Activated T-helper 1 cell treated with anti-CD3 and anti-CD28 coated beads, Interleukin-12 subunit alpha, Interleukin-12 subunit beta, Interleukin-2, Interleukin-4 antibody, amounts not matched to agents 30 ng/mL and 10 ng/mL and 1 ng/mL, durations not matched to agents 14 hours and 24 hours and 36 hours (primary cell): ENCODE measurements at regions not wholly inside any gene's neighbourhood (a gene's known extent, or its start where the extent isn't known, plus 50 kb on each side); places are given as distances from the start of the nearest gene placed in this dataset.

ENCODE experiments used
- DNase-seq: peaks from one replicate; pipeline ENCODE4 v3.0.0; 2021; ENCODE audit warnings: low spot score
- H3K27ac Mint-ChIP-seq: one replicate; pipeline ENCODE4 v1.8.0; 2021; ENCODE audit warnings: mild to moderate bottlenecking, mixed read lengths
- H3K27me3 Mint-ChIP-seq: one replicate; pipeline ENCODE4 v1.8.0; 2022; ENCODE audit warnings: mild to moderate bottlenecking, moderate library complexity, mixed read lengths; ENCODE audit not compliant: insufficient read depth
- H3K36me3 Mint-ChIP-seq: one replicate; pipeline ENCODE4 v1.8.0; 2021; ENCODE audit warnings: low read depth, mixed read lengths
- H3K4me1 Mint-ChIP-seq: one replicate; pipeline ENCODE4 v1.8.0; 2021; ENCODE audit warnings: low read depth, mixed read lengths
- H3K4me3 Mint-ChIP-seq: one replicate; pipeline ENCODE4 v1.8.0; 2021; ENCODE audit warnings: mild to moderate bottlenecking, moderate library complexity, mixed read lengths
- H3K9me3 Mint-ChIP-seq: one replicate; pipeline ENCODE4 v1.8.0; 2021; ENCODE audit warnings: mixed read lengths
- intact Hi-C: fragments of 100-400 bp; cut with micrococcal nuclease; formaldehyde crosslinking; loops from one replicate; pipeline ENCODE4 v1.15.1; 2024

GRCh38 chr4:126583509-126583908 lies 1049.2 kb upstream of the INTU start:
- Mint-ChIP-seq H3K4me1 (no peaks in the 10 kb centered on the region), H3K9me3 (no peaks in the 10 kb centered on the region), H3K27ac (no peak overlapping the region), H3K27me3 (no peaks in the 10 kb centered on the region), H3K4me3 (no peak overlapping the region), H3K36me3 (no peaks in the 10 kb centered on the region)
- intact Hi-C loops: no loop called here
- no peak for DNase-seq

- no peak for DNase-seq
- H3K27me3 Mint-ChIP-seq: no peaks in the 10 kb centered on the region
- intact Hi-C loops: no loop called here
- no peak overlapping the region for H3K27ac Mint-ChIP-seq
- no peak overlapping the region for H3K4me3 Mint-ChIP-seq
- no peaks in the 10 kb centered on the region for H3K9me3 Mint-ChIP-seq
- H3K36me3 Mint-ChIP-seq: no peaks in the 10 kb centered on the region
- H3K4me1 Mint-ChIP-seq: no peaks in the 10 kb centered on the region
Measured at GRCh38 chr4:126591583-126591982, 1041.2 kb upstream of the INTU start.

- no peak overlapping the region for H3K27ac Mint-ChIP-seq
- intact Hi-C loops: no loop called here
Measured at GRCh38 chr4:126592088-126592487, 1040.7 kb upstream of the INTU start.

GRCh38 chr4:126593626-126594025 lies 1039.1 kb upstream of the INTU start:
- H3K4me3 Mint-ChIP-seq: no peak overlapping the region

More at GRCh38 chr4:126592088-126592487, 1040.7 kb upstream of the INTU start:
- no peaks in the 10 kb centered on the region for H3K36me3 Mint-ChIP-seq
- H3K4me3 Mint-ChIP-seq: no peak overlapping the region
- no peaks in the 10 kb centered on the region for H3K9me3 Mint-ChIP-seq
- no peaks in the 10 kb centered on the region for H3K27me3 Mint-ChIP-seq
- no peaks in the 10 kb centered on the region for H3K4me1 Mint-ChIP-seq
- no peak for DNase-seq

GRCh38 chr4:126595643-126596042 lies 1037.1 kb upstream of the INTU start:
- Mint-ChIP-seq H3K4me1 (no peaks in the 10 kb centered on the region), H3K27ac (no peak overlapping the region), H3K9me3 (no peaks in the 10 kb centered on the region), H3K4me3 (no peak overlapping the region), H3K27me3 (no peaks in the 10 kb centered on the region), H3K36me3 (no peaks in the 10 kb centered on the region)
- no peak for DNase-seq
- intact Hi-C loops: no loop called here

More at GRCh38 chr4:126593626-126594025, 1039.1 kb upstream of the INTU start:
- intact Hi-C loops: no loop called here
- no peak overlapping the region for H3K27ac Mint-ChIP-seq
- DNase-seq: no peak
- no peaks in the 10 kb centered on the region for H3K27me3 Mint-ChIP-seq
- no peaks in the 10 kb centered on the region for H3K9me3 Mint-ChIP-seq
- no peaks in the 10 kb centered on the region for H3K36me3 Mint-ChIP-seq
- H3K4me1 Mint-ChIP-seq: no peaks in the 10 kb centered on the region

GRCh38 chr4:126599746-126600145 lies 1033.0 kb upstream of the INTU start:
- Mint-ChIP-seq H3K4me1 (no peaks in the 10 kb centered on the region), H3K27ac (no peak overlapping the region), H3K27me3 (no peaks in the 10 kb centered on the region), H3K4me3 (no peak overlapping the region), H3K9me3 (no peaks in the 10 kb centered on the region), H3K36me3 (no peaks in the 10 kb centered on the region)
- DNase-seq: no peak
- intact Hi-C loops: loop anchor here (5.0 kb wide), 1 partner anchor 1287 kb away; the partner anchor contains the start of gene FAT4

- intact Hi-C loops: loop anchor here (5.0 kb wide), 1 partner anchor 1291 kb away; the partner anchor contains the start of gene FAT4
- no peak for DNase-seq
- no peaks in the 10 kb centered on the region for H3K4me1 Mint-ChIP-seq
- no peaks in the 10 kb centered on the region for H3K27me3 Mint-ChIP-seq
- no peak overlapping the region for H3K4me3 Mint-ChIP-seq
- no peak overlapping the region for H3K27ac Mint-ChIP-seq
- no peaks in the 10 kb centered on the region for H3K9me3 Mint-ChIP-seq
- H3K36me3 Mint-ChIP-seq: no peaks in the 10 kb centered on the region
Measured at GRCh38 chr4:126603210-126603609, 1029.5 kb upstream of the INTU start.

GRCh38 chr4:126603825-126604224 lies 1028.9 kb upstream of the INTU start:
- Mint-ChIP-seq H3K4me3 (no peak overlapping the region), H3K27me3 (no peaks in the 10 kb centered on the region), H3K9me3 (no peaks in the 10 kb centered on the region), H3K27ac (no peak overlapping the region), H3K4me1 (no peaks in the 10 kb centered on the region), H3K36me3 (no peaks in the 10 kb centered on the region)
- DNase-seq: no peak
- intact Hi-C loops: loop anchor here (5.0 kb wide), 1 partner anchor 1292 kb away; the partner anchor contains the start of gene FAT4

GRCh38 chr4:126604268-126604867 lies 1028.4 kb upstream of the INTU start:
- Mint-ChIP-seq H3K4me1 (no peaks in the 10 kb centered on the region), H3K4me3 (no peak overlapping the region), H3K27ac (no peak overlapping the region), H3K36me3 (no peaks in the 10 kb centered on the region), H3K9me3 (no peaks in the 10 kb centered on the region), H3K27me3 (no peaks in the 10 kb centered on the region)
- DNase-seq: no peak
- intact Hi-C loops: loop anchor here (5.0 kb wide), 1 partner anchor 1292 kb away; the partner anchor contains the start of gene FAT4

GRCh38 chr4:126610933-126611332 lies 1021.8 kb upstream of the INTU start:
- Mint-ChIP-seq H3K4me3 (no peak overlapping the region), H3K4me1 (no peaks in the 10 kb centered on the region), H3K27ac (no peak overlapping the region), H3K27me3 (no peaks in the 10 kb centered on the region), H3K9me3 (peaks cover under 1% of the 10 kb centered on the region), H3K36me3 (no peaks in the 10 kb centered on the region)
- no peak for DNase-seq
- intact Hi-C loops: no loop called here

GRCh38 chr4:126611900-126612299 lies 1020.9 kb upstream of the INTU start:
- intact Hi-C loops: no loop called here
- Mint-ChIP-seq H3K4me3 (no peak overlapping the region), H3K27me3 (no peaks in the 10 kb centered on the region), H3K4me1 (no peaks in the 10 kb centered on the region), H3K9me3 (peaks cover 7% of the 10 kb centered on the region), H3K36me3 (no peaks in the 10 kb centered on the region), H3K27ac (no peak overlapping the region)
- DNase-seq: no peak

GRCh38 chr4:126614356-126614855 lies 1018.4 kb upstream of the INTU start:
- Mint-ChIP-seq H3K27me3 (no peaks in the 10 kb centered on the region), H3K4me3 (no peak overlapping the region), H3K36me3 (no peaks in the 10 kb centered on the region), H3K9me3 (peaks cover 7% of the 10 kb centered on the region), H3K27ac (no peak overlapping the region), H3K4me1 (no peaks in the 10 kb centered on the region)
- intact Hi-C loops: no loop called here
- no peak for DNase-seq

GRCh38 chr4:126616795-126617194 lies 1016.0 kb upstream of the INTU start:
- Mint-ChIP-seq H3K4me3 (no peak overlapping the region), H3K27me3 (no peaks in the 10 kb centered on the region), H3K4me1 (no peaks in the 10 kb centered on the region), H3K36me3 (no peaks in the 10 kb centered on the region), H3K9me3 (peaks cover 7% of the 10 kb centered on the region), H3K27ac (no peak overlapping the region)
- DNase-seq: no peak
- intact Hi-C loops: no loop called here

- no peak overlapping the region for H3K4me3 Mint-ChIP-seq
- H3K4me1 Mint-ChIP-seq: no peaks in the 10 kb centered on the region
- DNase-seq: no peak
- H3K27ac Mint-ChIP-seq: no peak overlapping the region
- intact Hi-C loops: no loop called here
- peaks cover 5% of the 10 kb centered on the region for H3K9me3 Mint-ChIP-seq
- no peaks in the 10 kb centered on the region for H3K27me3 Mint-ChIP-seq
- H3K36me3 Mint-ChIP-seq: no peaks in the 10 kb centered on the region
Measured at GRCh38 chr4:126627255-126627654, 1005.5 kb upstream of the INTU start.
